GM12878 (cell line): ENCODE measurements at regions not wholly inside any gene's neighbourhood (a gene's known extent, or its start where the extent isn't known, plus 50 kb on each side); places are given as distances from the start of the nearest gene placed in this dataset.

Experiments
- ATF7 ChIP-seq: fragments of 450-650 bp; IDR thresholded peaks from 2 replicates; pipeline ENCODE4 v1.6.1; 2016; ENCODE audit warnings: low read depth, mild to moderate bottlenecking
- FOS ChIP-seq: IDR thresholded peaks from 3 replicates; pipeline ENCODE4 v1.6.1; 2011; ENCODE audit warnings: borderline replicate concordance; ENCODE audit not compliant: insufficient read length; ENCODE audit errors: extremely low read depth
- POLR2AphosphoS5 ChIP-seq: IDR thresholded peaks from 2 replicates; pipeline ENCODE4 v1.6.1; 2011; ENCODE audit warnings: mild to moderate bottlenecking, low read length, inconsistent platforms
- RELA ChIP-seq: fragments of 450-650 bp; IDR thresholded peaks from 2 replicates; pipeline ENCODE4 v1.8.0; 2014; ENCODE audit warnings: borderline replicate concordance; ENCODE audit not compliant: partially characterized antibody
- REST ChIP-seq: IDR thresholded peaks from 2 replicates; pipeline ENCODE4 v1.6.1; 2012; ENCODE audit warnings: mild to moderate bottlenecking, low read depth, low read length
- ZNF24 ChIP-seq: fragments of 450-650 bp; IDR thresholded peaks from 2 replicates; pipeline ENCODE4 v1.6.1; 2017; ENCODE audit warnings: antibody characterized with exemption, mild to moderate bottlenecking
- TF ChIP-seq, protein P1 (sequence below): IDR thresholded peaks from 2 replicates; pipeline ENCODE4 v1.6.1; 2011; ENCODE audit warnings: low read depth, low read length, improper control_type of control experiment, borderline replicate concordance
- TF ChIP-seq, protein P2 (sequence below), 3 experiments: IDR thresholded peaks in 2 of 3; conservative IDR thresholded peaks in 1 of 3; 2 replicates each; pipeline ENCODE4 v1.5.1; 2011; ENCODE audit warnings: low read depth in 3 of 3, low read length in 3 of 3, mild to moderate bottlenecking in 3 of 3, control low read depth in 2 of 3, moderate library complexity in 2 of 3, inconsistent platforms in 1 of 3, mixed read lengths in 1 of 3; ENCODE audit not compliant: control insufficient read depth in 2 of 3, insufficient read depth in 1 of 3; ENCODE audit errors: extremely low read depth in 1 of 3
- TF ChIP-seq, protein P3 (sequence below): IDR thresholded peaks from 2 replicates; pipeline ENCODE4 v1.6.1; 2012; ENCODE audit warnings: low read depth, low read length, improper control_type of control experiment

DNA sequence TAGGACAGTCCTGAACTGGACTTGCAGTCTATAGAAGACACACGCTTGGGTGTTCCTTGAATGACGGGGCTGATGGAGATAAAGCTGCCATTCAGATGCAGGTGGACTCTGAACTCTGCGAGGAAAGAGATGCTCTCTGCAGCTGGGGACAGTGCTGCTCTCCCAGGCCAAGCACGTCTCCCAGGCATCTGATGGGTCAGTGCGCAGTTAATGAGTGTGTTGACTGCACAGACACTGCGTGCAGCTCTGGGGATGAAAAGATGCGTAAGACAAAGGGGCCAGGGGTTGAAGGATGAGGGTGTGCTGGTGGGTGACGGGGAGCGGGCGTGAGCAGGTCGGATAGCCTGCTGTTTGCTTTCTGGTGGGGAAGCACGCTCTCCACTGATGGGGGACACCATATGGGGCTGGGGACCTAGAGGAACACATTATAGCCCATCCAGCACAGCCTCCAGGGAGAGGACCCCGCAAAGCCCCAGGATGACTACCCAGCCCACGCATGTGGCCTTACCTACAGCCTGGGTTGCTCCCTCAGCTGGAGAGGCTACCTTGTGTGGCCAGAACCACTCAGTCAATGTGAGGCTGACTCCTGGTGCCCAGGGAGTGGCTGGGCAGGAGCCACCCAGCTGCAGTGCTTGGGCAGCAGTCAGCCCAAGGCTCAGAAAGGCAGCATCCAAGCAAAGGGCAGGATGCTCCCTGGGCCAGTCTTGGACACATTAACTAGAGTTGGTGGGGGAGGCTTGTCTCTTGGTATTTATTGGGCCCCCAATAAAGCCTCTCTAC, 246.3 kb downstream of the RBFOX3 start:
- no peak for TF ChIP-seq ATF7
- TF ChIP-seq, protein P1, sequence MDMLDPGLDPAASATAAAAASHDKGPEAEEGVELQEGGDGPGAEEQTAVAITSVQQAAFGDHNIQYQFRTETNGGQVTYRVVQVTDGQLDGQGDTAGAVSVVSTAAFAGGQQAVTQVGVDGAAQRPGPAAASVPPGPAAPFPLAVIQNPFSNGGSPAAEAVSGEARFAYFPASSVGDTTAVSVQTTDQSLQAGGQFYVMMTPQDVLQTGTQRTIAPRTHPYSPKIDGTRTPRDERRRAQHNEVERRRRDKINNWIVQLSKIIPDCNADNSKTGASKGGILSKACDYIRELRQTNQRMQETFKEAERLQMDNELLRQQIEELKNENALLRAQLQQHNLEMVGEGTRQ = no peak
- TF ChIP-seq ZNF24 = no peak
- no peak for TF ChIP-seq POLR2AphosphoS5
- TF ChIP-seq, protein P2, sequence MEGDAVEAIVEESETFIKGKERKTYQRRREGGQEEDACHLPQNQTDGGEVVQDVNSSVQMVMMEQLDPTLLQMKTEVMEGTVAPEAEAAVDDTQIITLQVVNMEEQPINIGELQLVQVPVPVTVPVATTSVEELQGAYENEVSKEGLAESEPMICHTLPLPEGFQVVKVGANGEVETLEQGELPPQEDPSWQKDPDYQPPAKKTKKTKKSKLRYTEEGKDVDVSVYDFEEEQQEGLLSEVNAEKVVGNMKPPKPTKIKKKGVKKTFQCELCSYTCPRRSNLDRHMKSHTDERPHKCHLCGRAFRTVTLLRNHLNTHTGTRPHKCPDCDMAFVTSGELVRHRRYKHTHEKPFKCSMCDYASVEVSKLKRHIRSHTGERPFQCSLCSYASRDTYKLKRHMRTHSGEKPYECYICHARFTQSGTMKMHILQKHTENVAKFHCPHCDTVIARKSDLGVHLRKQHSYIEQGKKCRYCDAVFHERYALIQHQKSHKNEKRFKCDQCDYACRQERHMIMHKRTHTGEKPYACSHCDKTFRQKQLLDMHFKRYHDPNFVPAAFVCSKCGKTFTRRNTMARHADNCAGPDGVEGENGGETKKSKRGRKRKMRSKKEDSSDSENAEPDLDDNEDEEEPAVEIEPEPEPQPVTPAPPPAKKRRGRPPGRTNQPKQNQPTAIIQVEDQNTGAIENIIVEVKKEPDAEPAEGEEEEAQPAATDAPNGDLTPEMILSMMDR (IDR thresholded peaks at IDR 0.05 in 2 of 3, conservative IDR thresholded peaks at IDR 0.05 in 1 of 3; ENCODE audit: control insufficient read depth in 2 of 3, extremely low read depth in 1 of 3, insufficient read depth in 1 of 3, low read depth in 3 of 3, low read length in 3 of 3) = no peak
- no peak for TF ChIP-seq FOS
- TF ChIP-seq, protein P3, sequence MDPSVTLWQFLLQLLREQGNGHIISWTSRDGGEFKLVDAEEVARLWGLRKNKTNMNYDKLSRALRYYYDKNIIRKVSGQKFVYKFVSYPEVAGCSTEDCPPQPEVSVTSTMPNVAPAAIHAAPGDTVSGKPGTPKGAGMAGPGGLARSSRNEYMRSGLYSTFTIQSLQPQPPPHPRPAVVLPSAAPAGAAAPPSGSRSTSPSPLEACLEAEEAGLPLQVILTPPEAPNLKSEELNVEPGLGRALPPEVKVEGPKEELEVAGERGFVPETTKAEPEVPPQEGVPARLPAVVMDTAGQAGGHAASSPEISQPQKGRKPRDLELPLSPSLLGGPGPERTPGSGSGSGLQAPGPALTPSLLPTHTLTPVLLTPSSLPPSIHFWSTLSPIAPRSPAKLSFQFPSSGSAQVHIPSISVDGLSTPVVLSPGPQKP = no peak
- no peak for TF ChIP-seq RELA
- TF ChIP-seq REST = no peak
